ENCODE measurements at regions not wholly inside any gene's neighbourhood (a gene's known extent, or its start where the extent isn't known, plus 50 kb on each side); places are given as distances from the start of the nearest gene placed in this dataset.

DNA sequence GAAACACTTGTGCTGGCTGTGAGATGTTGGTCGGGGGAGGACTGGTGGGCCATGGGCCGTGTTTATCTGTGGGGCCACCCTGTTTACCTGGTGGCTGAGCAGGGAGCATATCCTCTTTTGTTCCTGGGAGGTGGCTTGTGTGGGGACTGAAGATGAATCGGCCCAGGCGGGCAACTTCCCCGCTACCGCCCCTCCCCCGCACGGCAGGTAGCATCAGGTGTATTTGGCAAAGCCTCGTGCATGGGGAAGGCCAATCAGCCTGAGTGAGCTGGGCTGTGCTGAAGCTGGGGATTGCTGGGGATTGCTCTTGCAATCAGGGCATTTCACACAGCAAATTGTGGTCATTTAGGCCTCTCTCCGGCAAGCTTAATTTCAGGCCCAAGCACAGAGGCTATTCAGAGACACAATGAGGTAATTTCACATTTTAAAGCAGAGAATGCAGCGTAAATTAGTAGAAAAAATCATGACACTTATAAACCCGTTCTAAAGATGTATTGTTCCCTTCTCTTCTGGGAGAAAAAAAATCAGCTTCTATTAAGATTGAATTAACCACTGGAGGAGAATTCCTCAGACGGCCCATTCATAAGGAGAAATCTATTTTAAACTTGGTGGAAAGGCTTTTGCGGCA lies 197.7 kb upstream of the POU3F1 start:
- no peak for DNase-seq

DNA sequence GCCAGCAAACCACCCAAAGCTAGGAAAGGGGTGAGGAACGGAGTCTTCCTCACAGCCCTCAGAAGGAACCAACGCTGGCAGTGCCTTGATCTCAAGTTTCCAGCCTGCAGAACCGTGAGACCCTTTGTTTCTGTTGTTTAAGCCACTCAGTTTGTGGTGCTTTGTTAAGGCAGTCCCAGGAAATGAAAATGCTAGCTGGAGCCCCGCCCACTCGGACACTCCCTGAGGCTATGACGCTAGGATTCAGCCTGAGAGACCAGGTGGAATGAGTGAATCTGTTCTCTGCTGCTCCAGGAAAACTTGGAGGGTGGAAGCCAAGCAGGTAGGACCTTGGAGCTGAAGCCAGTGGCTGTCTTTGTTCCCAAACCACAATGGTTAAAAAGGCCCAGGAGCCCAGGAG lies 196.5 kb upstream of the POU3F1 start:
- DNase-seq = no peak

DNA sequence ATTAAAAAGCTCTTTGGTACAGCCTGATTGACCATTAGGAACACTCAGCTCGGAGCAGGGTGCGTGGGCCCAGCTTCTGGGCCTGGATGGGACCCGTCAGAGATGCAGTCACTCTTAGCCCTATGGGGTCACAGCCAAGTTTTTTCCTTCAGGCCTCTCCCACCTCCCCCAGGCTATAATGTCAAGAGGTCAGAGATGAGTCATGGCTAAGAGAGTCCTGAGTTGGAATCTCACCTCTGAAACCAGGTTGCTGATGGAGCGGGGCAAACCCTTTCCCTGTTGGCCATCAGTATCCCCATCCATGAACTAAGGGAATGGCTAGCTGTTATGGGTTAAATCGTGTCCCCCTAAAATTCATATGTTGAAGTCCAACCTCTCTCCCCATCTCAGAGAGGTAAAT lies 195.9 kb upstream of the POU3F1 start:
- DNase-seq = no peak

DNA sequence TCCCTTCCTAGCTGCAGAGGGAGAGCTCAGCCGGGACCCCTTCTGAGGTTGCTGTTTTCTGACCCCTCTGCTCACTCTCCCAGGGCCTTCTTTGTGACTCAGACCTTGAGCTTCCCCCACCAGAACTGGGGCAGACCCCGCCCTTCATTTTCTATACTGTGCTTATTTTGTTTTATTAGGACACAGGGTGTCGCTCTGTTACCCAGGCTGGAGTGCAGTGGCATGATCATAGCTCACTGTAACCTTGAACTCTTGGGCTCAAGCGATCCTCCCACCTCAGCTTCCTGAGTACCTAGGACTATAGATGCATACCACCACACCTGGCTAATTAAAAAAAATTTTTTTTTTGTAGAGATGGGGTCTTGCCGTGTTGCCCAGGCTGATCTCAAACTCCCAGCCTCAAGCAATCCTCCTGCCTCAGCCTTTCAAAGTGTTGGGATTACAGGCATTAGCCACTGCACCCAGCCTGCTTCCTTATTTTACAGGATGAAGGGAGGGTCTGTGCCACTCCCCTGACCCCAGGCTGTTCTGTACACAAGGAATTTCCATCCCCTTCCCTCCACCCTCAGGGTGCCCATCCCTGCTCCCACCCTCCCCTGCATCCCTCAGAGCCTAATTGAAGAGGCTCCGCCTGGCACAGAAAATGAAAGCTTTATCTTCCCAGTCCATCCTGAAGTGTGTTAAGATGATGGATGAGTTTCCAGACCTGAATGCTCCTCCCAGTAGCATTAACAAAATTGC lies 195.2 kb upstream of the POU3F1 start:
- no peak for DNase-seq

DNA sequence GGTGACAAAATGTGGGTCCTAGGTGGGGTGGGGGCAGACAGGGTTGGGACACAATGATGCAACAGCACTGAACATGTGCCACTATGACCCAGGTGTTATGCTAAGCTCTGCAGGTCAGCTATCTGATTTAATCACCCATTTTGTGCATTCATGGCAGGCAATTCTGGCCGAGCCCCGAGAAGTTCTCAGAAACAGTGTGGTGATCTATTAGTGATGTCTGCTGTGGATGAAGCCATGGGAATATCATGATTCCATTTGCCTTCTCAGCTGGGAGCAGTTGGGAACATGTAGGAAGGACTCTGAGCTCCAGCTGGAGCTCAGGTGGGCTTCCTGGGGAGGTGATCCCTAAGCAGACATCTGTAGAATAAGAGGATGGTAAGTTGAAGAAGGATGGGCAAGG lies 194.0 kb upstream of the POU3F1 start:
- no peak for DNase-seq

DNA sequence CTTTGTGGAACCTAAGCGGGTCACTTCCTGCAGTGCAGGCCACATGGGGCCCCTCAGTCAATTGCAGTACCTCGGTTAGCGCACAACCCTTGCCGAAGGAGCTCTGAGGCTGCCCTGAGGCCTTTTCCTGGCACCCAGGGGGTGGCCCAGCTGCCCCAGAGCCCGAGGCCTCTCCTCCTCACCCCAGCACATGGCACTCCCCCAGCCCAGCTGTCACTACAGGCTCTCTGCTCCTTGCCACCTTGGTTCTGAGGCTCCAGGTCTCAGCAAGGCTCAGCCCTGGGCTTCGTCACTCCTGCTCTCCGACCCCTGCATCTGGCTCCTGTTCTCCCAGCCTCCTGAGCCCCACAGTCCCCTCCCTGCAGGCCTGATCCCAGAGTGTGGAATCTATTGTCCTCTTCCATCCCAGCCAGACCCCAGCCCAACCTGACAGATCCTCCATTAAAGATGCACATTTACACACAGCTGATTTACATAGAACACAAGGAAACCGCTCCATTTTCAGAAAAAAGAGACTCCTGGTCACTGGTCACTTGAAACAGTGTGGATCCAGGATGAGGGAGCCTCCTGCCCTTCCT lies 192.8 kb upstream of the POU3F1 start:
- no peak for DNase-seq

DNA sequence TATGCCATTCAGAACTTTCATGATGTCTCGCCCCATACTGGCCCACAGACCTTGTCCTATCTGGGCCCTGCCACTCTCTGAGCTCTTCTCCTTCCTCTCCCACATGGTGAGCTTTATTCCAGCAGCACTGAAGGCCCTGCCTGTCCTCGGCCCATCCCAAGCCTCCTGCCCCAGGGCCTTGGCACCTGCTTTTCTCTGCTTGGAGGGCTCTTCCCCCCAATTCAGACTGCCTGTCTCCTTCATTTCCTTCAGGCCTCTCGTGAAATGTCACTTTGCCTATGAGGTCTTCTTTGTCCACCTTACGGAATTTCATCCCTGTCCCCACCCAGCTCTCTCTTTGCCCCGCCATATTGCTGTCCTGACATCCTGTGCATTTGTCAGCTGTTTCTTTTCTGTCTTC lies 191.7 kb upstream of the POU3F1 start:
- DNase-seq = no peak

DNA sequence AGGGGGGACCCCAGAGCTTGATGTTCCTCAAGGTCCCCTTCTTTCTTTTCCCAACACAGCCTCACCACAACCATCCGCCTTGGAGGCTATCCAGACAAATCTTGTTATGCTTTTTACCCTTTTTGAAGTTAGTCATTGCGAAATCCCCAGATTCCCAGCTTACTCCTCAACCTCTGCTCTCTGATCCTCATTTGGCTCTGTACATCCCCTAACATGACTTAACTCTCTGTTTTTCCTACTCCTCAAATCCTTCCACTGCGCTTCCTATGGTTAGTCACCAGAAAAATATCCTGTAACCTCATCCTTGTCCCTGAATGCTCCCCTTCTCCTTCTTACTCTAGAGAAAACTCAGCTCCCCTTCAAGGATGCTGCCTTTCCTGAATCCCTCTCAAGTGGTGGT lies 189.1 kb upstream of the POU3F1 start:
- no peak for DNase-seq

DNA sequence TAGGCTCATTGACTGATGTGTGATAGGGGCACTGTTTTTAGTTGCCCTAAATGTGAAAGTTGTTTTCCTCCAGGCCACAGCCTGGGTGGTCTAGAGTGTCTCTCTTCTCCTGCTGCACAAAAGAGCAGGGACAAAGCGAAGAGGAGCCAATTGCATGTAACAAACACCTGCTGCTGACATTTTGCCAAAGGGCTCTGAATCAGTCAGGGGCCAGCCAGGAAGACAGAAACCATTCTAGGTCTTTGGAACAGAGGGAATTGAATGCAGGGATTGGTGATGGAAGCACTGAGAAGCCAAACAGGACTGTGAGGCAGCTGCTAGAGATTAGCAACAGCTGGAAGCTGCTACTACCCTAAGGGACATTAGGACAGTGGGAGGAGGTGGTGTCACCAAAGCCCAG lies 185.3 kb upstream of the POU3F1 start:
- no peak for DNase-seq

DNA sequence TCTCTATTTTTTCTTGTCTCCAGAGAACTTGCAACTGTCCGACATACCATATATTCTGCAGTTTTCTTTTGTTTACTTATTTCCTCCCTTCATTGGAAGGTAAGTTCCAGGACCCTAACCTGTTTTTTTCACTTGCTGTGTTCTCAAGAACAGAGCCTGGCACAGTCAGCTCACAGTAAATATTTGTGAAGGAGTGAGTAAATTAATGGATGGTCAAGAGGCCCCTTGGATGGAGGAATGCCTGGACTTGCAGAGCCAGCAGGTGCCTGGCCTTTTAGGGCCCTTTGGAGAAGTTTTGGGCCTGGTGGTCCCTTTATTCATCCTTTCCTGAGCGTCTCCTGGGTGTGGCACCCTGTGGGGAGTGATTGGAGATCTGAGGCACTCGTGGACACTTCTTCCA lies 182.1 kb upstream of the POU3F1 start:
- no peak for DNase-seq

DNA sequence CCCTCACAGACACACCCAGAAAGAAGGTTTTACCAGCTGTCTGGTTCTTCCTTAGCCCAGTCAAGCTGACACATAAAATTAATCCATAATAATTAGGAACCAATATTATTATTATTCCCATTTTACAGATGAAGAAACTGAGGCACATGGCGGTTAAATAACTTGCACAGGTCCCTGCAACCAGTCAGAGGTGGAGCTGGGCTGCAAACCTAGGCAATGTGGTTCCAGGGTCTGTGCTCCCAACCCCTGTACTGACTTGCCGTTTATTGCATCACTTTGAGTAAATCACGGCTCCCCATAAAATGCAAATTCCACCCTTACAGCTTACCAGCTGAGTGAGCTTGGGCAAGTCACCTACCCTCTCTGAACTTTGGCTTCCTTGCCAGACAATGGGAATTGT lies 179.2 kb upstream of the POU3F1 start:
- DNase-seq = no peak

DNA sequence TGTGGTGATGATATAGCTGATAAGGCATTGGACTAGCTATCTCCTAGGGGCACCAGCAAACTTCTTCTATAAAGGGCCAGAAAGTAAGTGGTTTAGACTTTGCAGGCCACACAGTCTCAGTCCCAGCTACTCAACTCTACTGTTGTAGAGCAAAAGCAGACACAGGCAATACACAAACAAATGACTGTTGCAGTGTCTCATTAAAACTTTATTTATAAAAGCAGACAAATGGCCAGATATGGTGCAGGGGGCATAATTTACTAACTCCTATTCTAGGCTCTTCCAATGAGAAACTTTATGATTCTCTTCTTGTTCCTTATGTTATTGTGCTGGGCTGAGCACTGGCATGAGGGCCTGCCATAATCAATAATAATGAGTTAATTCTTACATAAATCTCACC lies 176.8 kb upstream of the POU3F1 start:
- no peak for DNase-seq

DNA sequence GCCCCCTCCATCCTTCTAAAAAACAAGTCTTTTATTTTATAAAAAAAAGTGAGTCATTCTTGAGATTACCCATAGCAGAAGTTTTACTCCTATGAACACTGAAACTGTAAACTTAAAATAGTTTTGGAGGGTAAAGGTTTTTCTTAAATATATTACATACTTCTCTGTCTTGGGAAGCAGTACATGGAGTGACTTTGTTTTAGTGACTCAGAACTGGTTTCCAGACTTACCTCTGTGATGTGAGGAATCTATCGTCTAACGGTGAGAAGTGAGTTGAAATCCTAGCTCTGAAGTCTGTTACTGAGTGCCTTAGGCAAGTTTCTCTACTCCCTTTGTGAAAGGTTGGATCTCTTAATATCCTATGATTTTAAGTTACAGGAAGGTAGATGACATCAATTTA lies 176.3 kb upstream of the POU3F1 start:
- no peak for DNase-seq

DNA sequence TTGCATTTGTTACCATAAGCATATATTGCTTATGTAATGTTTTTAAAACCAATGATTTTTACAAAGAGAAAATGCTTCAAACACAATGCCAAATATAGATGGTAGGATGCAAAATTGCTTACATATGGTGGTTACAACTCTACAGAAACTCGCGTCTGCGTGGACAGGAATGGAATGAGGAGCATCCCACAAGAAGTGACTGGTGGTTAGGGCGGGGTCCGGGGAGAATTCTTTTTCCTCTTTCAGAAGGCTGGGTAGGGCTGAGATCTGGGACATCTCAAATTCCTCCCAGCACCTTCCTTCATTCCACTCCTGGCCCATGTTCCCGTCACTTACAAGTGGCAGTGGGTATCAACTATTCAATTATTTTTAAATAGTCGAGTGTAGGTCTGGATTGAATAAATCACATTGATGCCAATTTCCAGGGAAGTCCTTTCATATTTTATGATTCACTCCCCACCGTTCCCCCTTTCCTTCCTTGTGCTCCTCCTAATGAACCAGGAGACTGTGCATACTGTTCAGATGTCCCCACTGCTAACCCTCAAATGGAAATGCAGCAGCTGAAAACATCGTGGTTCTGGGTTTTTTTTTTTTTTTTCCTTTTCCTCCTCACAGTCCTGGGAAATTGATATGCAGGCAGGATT lies 174.5 kb upstream of the POU3F1 start:
- no peak for DNase-seq

DNA sequence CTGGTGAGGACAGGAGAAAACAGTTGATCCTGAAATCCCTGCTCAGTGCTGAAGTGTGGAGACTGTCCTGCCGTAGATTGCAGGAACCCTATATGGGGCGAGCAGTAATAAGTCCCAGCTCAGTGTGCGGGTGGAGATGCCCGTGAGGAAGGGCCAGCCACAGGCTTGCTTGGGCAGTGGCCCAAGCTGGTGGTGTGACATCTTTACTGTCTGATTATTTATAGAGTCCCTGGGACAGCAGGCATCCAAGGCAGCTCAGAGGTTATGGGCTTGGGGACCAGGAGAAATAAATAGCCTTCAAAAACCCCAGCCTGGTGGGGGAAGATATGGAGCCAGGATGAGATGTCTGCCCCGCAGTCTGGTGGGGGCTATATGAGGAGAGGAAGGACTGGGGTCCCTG lies 170.7 kb upstream of the POU3F1 start:
- DNase-seq = no peak

DNA sequence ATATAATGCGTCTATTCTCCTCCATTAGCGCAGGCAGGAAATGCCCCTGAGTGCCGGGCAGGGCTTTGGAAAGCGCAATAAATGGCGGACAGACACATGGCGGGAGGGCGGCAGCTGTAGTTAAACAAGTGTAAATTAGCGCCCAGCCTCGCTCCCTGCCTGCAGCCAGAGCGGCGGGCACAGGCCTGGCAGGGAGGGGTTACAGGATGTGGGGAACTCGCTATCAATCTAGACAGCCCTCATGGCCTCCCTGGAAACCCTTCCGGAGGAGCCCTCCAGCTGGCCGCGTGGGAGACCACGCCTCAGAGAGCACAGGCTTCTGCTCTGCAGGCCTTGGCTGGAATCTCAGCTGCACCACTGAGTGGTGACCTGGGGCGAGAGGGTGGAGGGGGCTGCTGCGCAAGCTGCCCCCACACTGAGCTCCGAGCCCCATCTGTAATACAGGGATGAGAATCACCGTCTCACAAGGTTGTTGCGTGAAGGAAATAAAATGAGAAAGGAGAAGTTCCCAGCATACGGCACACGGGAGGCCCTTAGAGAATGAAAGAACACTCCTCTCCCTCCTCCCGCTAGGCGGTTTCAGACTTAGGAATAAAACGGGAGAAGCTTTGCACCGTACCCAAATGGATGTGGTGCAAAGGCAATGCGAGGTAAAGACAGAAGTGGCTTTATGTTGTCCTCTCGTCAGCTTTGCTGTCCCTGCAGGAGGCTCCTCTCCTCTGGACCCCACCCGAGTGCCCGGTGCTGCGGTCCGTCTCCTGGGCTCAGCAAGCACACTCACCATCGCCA lies 167.2 kb upstream of the POU3F1 start:
- DNase-seq = no peak

DNA sequence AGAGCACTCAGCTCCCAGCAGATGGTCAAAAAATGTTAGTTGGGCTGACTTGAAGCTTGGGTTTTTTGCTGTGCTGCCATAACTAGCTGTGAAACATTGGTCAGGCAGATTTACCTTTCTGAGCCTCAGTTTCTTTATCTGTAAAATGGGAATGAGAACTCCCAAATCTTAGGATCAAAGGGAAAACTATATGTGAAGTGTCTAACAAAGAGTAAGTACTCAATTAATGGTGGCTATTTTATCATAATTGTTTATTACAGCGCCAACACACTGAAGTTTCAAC lies 164.2 kb upstream of the POU3F1 start:
- no peak for DNase-seq

DNA sequence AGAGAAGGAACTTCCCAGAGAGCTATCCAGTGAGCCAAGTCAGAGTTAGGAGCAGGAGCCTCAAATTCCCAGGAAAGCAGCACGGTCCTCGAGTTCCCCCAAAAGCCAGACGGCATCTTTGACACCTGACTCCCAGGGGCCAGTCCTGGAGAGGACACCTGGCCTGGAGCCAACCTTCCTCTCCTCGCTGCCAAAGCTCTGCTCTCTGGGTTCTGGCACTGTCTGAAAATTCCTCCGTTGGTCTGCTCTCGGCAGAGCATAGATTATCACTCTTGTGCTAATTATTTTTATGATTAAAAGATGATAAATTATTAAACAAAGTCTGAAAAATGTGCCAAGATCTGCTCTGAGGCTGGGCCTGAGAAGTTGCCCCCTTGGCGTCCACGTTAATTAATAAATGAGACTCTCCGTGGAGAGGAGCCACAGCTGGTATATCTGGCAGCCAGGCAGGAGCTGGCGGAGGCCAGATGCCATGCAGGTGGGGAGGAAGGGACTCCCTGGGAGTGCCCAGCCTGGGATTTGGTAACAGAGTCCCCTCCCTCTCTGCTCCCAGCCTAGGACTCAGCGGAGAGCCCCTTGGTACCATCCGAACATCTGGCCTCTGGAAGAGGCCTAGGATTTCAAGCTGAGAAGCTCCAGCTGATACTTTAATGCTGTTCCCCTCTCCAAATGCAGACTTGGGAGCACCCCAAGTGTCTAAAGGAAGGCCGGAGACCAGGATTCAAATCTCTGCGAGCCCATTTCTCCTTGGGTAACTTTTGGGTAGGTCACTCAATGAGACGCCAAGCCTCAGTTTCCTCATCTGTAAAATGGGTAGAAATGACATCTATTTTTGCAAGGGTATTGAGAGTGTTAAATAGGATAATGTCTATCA lies 163.7 kb upstream of the POU3F1 start:
- DNase-seq = no peak

DNA sequence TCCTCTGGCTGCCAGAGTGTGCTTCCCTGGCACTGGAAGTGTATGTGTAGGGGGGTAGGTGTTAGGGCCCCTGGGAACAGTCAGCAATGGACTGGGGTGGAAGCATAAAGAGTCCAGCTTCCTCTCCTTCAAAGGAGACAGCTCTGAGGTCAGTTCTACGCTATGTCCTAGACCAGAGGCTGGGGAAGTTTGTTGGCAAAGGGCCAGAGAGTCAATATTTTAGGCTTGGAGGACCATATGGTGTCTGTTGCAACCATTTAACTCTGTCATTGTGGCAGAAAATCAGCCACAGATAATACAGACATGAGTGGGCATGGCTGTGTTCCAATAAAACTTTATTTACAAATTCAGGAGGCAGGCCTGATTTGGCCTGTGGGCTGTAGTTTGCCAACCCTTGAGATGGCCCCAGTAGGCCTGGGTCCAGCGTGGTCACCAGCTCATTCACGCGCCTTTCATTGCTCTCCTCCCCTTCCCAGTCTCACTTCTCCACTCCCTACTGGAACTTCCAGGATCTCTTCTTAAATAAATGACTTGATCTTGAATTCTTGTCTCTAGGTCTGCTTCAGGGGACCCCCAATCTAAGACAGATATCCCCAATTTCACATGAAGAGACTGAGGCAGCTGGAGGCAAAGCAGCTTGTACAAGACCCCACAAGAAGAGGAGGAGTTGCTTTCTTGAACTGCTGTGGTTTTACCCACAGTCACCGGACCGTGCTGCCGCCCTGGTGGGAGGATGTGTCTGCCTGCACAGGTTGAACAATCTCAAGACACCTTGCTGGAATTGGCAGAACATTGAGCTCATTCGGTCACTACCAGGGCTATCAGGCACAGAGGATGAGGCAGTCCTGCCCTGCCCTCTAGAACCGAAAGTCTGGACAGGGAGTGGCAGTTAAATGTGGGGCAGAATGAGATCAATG lies 162.4 kb upstream of the POU3F1 start:
- no peak for DNase-seq

DNA sequence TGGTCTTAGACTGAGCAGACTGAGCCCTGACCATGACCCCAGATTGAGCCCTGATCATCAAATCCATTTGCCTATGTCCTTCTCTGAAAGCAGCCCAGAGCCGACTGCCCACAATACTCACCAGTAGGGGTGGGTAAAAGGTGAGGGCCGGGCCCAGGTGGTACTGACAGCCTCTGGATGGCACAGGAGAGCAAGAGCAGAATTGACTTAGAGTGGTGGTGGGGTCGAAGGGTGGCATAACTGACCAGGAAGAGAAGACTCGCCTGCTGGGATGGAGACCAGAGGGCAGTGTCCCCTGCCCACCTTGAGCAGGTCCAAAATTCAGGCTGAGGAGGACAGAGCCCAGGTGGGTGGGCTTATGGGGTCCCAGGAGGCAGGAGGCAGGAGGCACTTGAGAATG lies 161.3 kb upstream of the POU3F1 start:
- DNase-seq = no peak

DNA sequence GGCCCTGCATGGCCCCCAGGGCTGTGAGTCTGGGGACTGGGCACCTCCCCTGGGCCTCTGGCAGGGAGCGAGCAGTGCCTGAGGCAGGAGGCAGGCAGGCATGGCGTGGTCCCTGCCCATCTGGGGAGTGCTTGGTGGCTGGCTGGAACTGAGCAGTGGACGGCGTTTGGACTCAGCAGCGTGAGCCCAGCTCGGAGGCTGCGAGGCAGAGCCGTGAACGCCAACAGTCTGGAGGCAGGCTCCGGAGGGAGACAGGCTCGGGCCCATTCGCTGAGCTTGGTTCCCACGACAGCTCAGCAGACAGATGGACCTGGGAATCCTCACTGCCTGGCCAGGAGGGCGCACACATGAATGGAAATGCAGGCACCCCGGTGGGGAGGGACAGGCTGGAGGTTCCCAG lies 160.7 kb upstream of the POU3F1 start:
- no peak for DNase-seq

DNA sequence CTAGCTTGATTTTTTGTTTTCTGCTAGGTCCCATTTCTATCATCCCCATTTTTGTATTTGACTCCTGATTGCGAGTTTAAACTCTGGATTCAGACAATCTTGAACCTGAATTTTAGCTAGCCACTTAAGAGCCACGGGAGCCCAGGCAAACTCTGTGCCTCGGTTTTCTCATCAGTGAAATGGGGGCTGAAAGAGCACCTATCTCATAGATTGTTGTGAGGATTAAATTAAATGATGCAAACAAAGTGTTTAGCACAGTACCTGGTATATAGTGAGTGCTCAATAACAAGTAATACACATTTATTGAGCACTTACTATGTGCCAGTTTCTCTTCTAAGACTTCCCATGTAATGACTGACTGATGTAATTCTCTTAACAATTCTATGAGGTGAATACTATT lies 158.1 kb upstream of the POU3F1 start:
- DNase-seq = no peak

Data from activated effector memory CD4-positive, alpha-beta T cell treated with anti-CD3 and anti-CD28 coated beads, Interleukin-2, amount 50 U/mL, for 16 hours (primary cell).